DOHH2 (cell line): ENCODE measurements at regions not wholly inside any gene's neighbourhood (a gene's known extent, or its start where the extent isn't known, plus 50 kb on each side); places are given as distances from the start of the nearest gene placed in this dataset.

Experiments
- H3F3A ChIP-seq: fragments of 200-600 bp; sonication (generic), shearing (Covaris generic); 2 replicates; pipeline ENCODE4 v1.6.0; 2016; ENCODE audit warnings: antibody characterized with exemption, mild to moderate bottlenecking; ENCODE audit not compliant: control insufficient read depth, insufficient read depth
- H3K27ac ChIP-seq: fragments of 200-600 bp; sonication (generic); 2 replicates; pipeline ENCODE4 v1.5.1; 2014; ENCODE audit warnings: low read depth, mild to moderate bottlenecking, low read length, moderate library complexity
- H3K27me3 ChIP-seq: fragments of 200-600 bp; sonication (generic); 2 replicates; pipeline ENCODE4 v1.6.1; 2014; ENCODE audit warnings: mild to moderate bottlenecking, low read length, mixed read lengths; ENCODE audit not compliant: control insufficient read depth
- H3K36me3 ChIP-seq: fragments of 200-600 bp; sonication (generic); 2 replicates; pipeline ENCODE4 v1.6.1; 2014; ENCODE audit warnings: mild to moderate bottlenecking, low read length, moderate library complexity, mixed read lengths; ENCODE audit not compliant: control insufficient read depth
- H3K4me1 ChIP-seq: fragments of 200-600 bp; sonication (generic); 2 replicates; pipeline ENCODE4 v1.6.1; 2014; ENCODE audit warnings: mild to moderate bottlenecking, low read length, mixed read lengths; ENCODE audit not compliant: control insufficient read depth
- H3K4me2 ChIP-seq: fragments of 200-600 bp; sonication (generic); 2 replicates; pipeline ENCODE4 v1.6.0; 2014; ENCODE audit warnings: mild to moderate bottlenecking, low read length, moderate library complexity
- H3K4me3 ChIP-seq: fragments of 200-600 bp; sonication (generic); 2 replicates; pipeline ENCODE4 v1.5.1; 2014; ENCODE audit warnings: mild to moderate bottlenecking, low read length, mixed read lengths
- H3K79me2 ChIP-seq: fragments of 200-600 bp; sonication (generic); 2 replicates; pipeline ENCODE4 v1.6.1; 2014; ENCODE audit warnings: mild to moderate bottlenecking, low read length, mixed read lengths; ENCODE audit not compliant: control insufficient read depth
- H3K9me2 ChIP-seq: fragments of 200-600 bp; sonication (generic); replicated peaks from 2 replicates; pipeline ENCODE4 v1.6.1; 2014; ENCODE audit warnings: mild to moderate bottlenecking, low read length, mixed read lengths; ENCODE audit not compliant: control insufficient read depth
- H3K9me3 ChIP-seq: fragments of 200-600 bp; sonication (generic); 2 replicates; pipeline ENCODE4 v1.6.1; 2014; ENCODE audit warnings: antibody characterized with exemption, low read length, mixed read lengths; ENCODE audit not compliant: control insufficient read depth, insufficient read depth
- H4K20me1 ChIP-seq: fragments of 200-600 bp; sonication (generic); 2 replicates; pipeline ENCODE4 v1.6.0; 2014; ENCODE audit warnings: low read depth, mild to moderate bottlenecking, antibody characterized with exemption, low read length, moderate library complexity; ENCODE audit not compliant: control insufficient read depth, insufficient read depth
- CTCF ChIP-seq: fragments of 200-600 bp; sonication (generic); IDR thresholded peaks from one replicate; pipeline ENCODE4 v1.5.1; 2014; ENCODE audit warnings: antibody characterized with exemption, mild to moderate bottlenecking, low read depth, low read length; ENCODE audit not compliant: poor library complexity, severe bottlenecking
- EZH2phosphoT487 ChIP-seq: fragments of 200-600 bp; sonication (generic); IDR thresholded peaks from 2 replicates; pipeline ENCODE4 v1.6.1; 2017; ENCODE audit warnings: borderline replicate concordance, mild to moderate bottlenecking, antibody characterized with exemption, low read length, moderate library complexity, mixed read lengths

GRCh38 chr10:78118591-78118990 lies 84.9 kb downstream of the RPS24 start:
- no peak for TF ChIP-seq EZH2phosphoT487
- no peak for TF ChIP-seq CTCF
- no peak overlapping the region for H3K27ac ChIP-seq
- no peaks in the 10 kb centered on the region for H3K36me3 ChIP-seq

GRCh38 chr10:78121801-78122200 lies 88.1 kb downstream of the RPS24 start:
- no peaks in the 10 kb centered on the region for H3K79me2 ChIP-seq
- no peaks in the 10 kb centered on the region for H3K9me2 ChIP-seq
- no peak overlapping the region for H3K27ac ChIP-seq
- H3K9me3 ChIP-seq: peaks cover 13% of the 10 kb centered on the region; the same call in 1 of the 2 replicates
- H3F3A ChIP-seq: no peaks in the 10 kb centered on the region
- H3K4me2 ChIP-seq: no peak overlapping the region
- H3K36me3 ChIP-seq: no peaks in the 10 kb centered on the region
- no peaks in the 10 kb centered on the region for H4K20me1 ChIP-seq
- H3K4me1 ChIP-seq: no peaks in the 10 kb centered on the region
- H3K27me3 ChIP-seq: no peaks in the 10 kb centered on the region
- TF ChIP-seq CTCF: no peak
- no peak for TF ChIP-seq EZH2phosphoT487
- H3K4me3 ChIP-seq: no peak overlapping the region

More at GRCh38 chr10:78118591-78118990, 84.9 kb downstream of the RPS24 start:
- no peaks in the 10 kb centered on the region for H4K20me1 ChIP-seq
- H3K4me2 ChIP-seq: no peak overlapping the region
- no peaks in the 10 kb centered on the region for H3K27me3 ChIP-seq
- peaks cover 13% of the 10 kb centered on the region; the same call in 1 of the 2 replicates for H3K9me3 ChIP-seq
- H3K79me2 ChIP-seq: no peaks in the 10 kb centered on the region
- no peaks in the 10 kb centered on the region for H3K4me1 ChIP-seq
- H3F3A ChIP-seq: no peaks in the 10 kb centered on the region
- H3K9me2 ChIP-seq: no peaks in the 10 kb centered on the region
- no peak overlapping the region for H3K4me3 ChIP-seq

GRCh38 chr10:78124167-78124566 lies 90.5 kb downstream of the RPS24 start:
- Histone ChIP-seq H3K79me2 (no peaks in the 10 kb centered on the region), H3K4me2 (no peak overlapping the region), H3K4me3 (no peak overlapping the region), H3K27me3 (no peaks in the 10 kb centered on the region), H3K27ac (no peak overlapping the region), H3K4me1 (no peaks in the 10 kb centered on the region), H3K9me2 (no peaks in the 10 kb centered on the region), H3K36me3 (no peaks in the 10 kb centered on the region), H4K20me1 (no peaks in the 10 kb centered on the region), H3K9me3 (peaks cover 13% of the 10 kb centered on the region; the same call in 1 of the 2 replicates), H3F3A (no peaks in the 10 kb centered on the region)
- TF ChIP-seq EZH2phosphoT487 (no peak), CTCF (no peak)

- Histone ChIP-seq H3K27me3 (no peaks in the 10 kb centered on the region), H3K79me2 (no peaks in the 10 kb centered on the region), H3K27ac (no peak overlapping the region), H3K4me2 (no peak overlapping the region), H3K9me3 (no peaks in the 10 kb centered on the region), H3K36me3 (no peaks in the 10 kb centered on the region), H3K4me3 (no peak overlapping the region), H3F3A (no peaks in the 10 kb centered on the region), H3K9me2 (no peaks in the 10 kb centered on the region), H4K20me1 (no peaks in the 10 kb centered on the region), H3K4me1 (no peaks in the 10 kb centered on the region)
- TF ChIP-seq EZH2phosphoT487 (no peak), CTCF (no peak)
Observed at GRCh38 chr10:78129211-78129610, 95.5 kb downstream of the RPS24 start.
